Eye (tissue), 1 donor: ENCODE measurements at regions not wholly inside any gene's neighbourhood (a gene's known extent, or its start where the extent isn't known, plus 50 kb on each side); places are given as distances from the start of the nearest gene placed in this dataset.
A peak's percentile ranks its signal among the peaks of the same experiment; 100 is the strongest.
"Not testable (repeated sequence)": the region's sequence is repeated elsewhere in the genome, so short reads cannot be mapped to it uniquely, and the experiment has no call there.

Experiments
- DNase-seq: peaks from one replicate; pipeline ENCODE4 v3.0.0-alpha.2; 2015

DNA sequence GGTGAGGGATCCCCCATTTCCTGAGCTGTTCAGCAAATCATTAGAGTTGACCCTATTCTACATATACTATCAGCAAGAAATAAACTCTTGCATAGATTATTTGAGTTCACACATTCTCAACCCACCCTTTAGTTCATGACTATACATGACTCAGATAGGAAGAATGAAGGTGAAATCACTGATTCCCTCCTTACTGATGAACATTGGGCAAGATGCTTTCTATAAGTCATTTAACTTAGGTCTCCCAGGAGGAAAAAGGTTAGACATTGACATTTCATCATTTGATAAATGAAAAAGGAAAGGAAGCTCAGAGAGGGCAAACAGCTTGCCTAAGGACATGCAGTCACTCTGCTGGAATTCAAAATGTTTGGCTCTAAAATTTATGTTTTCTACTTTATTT, 408.0 kb downstream of the TMEM182 start:
- no peak for DNase-seq

DNA sequence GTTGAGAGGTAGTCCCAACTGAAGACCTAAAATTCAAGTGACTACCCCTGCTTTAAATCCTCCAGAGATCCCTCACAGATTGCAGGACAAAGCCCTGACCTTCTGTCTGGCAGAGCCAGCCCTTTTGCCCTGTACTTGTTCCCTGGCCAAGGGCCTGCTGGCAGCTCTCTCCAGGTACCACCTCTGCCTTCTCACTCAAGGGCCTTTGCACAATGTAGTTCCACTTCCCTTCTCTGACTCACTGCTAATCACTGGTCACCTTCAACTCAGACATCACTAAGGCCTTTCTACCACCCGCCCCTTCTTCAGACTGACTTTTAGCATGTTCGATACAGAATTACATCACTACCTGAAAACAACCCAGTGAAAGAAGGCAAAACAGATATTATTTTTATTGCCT, 411.0 kb downstream of the TMEM182 start:
- DNase-seq, result no peak

DNA sequence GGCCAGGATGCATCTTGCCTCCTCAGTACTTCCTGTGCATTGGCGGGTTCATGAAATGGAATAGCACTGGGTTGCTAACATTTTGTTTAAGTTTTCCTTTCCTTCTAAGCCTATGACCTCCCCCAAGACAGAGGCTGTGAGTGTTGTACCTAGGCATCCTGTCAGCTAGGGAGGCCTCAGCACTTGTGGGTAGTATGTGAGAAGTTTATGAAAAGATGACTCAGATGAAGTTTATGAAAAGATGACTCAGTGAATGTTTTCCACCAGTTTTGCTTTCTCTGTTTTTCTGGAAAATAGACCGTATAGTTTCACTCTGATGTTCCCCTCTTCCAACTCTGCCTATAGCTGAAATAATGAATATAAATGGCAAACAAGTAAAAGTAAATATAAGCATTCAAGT, 412.9 kb downstream of the TMEM182 start:
- no peak for DNase-seq

DNA sequence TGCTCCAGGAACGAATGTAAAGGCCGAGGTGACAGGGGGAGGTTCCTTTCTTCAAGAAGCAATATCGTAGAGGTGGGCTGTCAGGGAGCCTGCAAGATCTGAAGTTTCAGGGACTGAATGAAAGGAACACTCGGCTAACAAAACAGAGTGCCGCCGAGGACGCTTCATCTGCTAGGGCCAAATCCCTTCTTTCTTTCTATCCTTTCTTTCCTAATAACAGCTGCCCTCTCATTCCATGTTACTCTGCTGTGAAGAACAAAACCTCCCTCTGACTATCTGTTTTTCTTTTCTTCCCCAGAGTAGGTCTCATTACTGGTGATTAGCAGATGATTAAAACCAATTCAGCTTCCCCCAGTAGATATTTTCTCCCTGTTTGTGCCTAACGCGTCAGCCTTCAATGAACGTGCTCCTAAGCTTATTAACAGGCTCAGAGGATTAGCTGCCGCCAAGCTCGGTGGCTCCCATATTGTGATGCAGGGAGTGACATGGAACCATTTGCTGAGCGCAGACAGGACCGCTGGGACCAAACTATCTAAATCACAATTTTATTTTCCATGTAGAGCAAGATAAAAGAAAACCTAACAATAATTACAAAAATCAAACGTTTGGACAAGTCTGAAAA, 414.6 kb downstream of the TMEM182 start:
- DNase-seq, result peak; percentile 67

DNA sequence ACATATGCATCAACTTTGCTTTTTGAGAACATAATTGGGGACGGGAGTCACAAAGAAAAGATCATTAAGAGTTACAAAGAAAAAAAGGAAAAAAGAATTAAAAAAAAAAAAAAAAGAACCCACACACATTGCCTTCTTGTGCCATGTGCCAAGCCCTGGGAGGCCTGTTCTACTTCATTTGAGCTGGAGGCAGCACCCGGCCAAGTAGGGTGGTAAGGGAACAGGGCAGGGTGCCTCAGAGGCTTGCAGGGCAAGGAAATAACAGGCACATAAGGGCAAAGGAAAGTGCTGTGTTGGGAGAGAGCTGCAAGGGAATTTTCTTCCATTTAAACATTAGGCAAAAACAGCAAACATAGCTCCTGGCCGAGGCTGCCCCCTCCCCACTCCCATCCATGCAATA, 418.0 kb downstream of the TMEM182 start:
- no peak for DNase-seq

DNA sequence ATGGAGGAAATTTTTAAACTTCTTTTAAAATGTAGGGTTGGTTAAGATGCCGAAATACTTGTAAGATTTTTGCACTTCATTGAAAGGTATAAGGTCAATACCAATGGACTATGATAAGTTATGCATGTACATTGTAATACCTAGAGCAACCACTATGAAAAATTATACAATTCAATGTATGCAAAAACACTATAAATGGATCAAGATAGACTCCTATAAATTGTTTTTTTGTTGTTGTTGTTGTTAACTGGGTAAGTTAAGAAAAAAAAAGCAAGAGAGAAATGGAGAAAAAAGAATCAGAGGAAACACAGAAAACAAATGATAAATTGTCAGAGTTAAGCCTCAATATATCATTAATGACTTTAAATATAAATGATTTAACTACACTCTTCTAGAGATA, 421.2 kb downstream of the TMEM182 start:
- DNase-seq, result no peak

DNA sequence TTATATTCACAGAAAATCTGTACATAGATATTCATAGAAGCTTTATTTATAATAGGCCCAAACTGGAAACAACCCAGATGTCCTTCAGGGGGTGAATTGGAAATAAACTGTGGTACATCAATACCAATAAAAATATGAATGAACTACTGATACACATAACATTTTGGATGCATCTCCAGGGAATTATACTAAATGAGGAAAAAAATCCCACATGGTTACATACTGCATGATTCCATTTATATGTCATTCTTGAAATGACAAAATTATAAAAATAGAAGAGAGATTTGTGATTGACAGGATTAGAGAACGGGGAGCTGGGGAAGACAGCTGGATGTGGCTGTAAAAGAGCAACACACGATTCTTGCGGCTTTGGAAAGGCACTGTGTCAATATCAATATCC, 435.0 kb downstream of the TMEM182 start:
- DNase-seq, result no peak

DNA sequence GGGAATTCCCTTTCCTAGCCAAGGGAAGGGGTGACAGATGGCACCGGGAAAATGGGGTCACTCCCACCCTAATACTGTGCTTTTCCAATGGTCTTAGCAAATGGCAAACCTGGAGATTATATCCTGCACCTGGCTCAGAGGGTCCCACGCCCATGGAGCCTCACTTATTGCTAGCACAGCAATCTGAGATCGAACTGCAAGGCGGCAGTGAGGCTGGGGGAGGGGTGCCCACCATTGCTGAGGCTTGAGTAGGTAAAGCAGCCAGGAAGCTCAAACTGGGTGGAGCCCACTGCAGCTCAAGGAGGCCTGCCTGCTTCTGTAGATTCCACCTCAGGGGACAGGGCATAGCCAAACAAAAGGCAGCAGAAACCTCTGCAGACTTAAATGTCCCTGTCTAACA, 438.9 kb downstream of the TMEM182 start:
- not testable (repeated sequence) for DNase-seq

DNA sequence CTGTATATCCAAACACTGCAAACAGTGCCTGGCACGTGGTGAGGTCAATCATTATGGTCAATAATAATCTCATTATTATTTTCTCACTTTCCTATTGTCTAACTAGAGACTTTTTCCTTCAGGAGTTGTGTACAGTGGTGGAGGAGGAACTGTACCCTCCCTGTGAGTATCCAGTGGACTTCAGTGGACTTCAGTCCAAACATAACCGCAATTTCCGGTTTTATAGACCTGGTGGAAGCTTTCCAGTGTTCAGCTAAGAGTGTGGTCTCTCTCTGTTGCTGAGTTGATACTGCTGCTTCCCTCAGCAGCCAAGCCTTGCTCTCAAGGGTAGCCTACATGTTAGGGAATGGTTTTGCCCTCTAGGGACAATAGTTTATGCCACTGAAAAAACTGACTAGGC, 447.1 kb downstream of the TMEM182 start:
- DNase-seq, result no peak

DNA sequence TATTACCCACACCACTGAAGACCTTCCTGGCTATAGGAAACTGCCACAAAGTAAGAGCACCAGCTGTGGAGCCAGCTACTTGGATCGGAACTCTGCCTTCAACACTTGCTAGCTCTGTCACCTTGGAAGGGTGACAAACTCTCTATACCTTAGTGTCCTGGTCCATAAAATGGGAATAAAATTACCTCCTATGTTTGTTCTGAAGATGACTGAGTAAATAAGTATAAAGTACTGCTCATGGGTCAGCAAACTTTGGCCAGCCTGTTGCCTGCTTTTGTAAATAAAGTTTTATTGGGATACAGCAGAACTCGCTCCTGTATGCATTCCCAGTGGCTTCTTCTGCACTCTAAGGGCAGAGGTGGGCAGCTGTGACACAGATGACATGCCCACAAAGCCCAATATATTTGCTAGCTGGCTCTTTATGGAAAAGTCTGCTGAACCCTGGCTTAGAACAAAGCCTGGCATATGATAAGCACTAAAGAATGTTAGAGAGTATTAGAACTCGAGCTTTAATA, 451.3 kb downstream of the TMEM182 start:
- no peak for DNase-seq

DNA sequence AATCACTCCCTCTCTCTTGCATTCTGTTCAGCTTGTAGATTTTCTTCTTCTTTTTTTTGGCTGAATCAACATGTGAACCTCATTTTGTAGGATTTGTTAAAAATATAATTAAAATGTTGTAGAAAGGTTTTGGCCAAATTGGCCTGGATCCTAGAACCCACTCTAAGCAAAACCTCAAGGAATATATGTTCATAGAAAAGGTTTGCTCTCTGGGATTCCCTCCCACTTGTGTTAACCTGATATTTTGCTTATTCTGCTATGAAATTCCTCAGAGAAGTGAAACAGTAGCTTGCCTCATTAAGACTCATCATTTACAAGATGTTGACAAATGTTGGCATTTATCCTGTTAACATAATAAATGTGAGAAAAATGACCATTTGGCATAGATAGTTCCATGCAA, 456.7 kb downstream of the TMEM182 start:
- no peak for DNase-seq

DNA sequence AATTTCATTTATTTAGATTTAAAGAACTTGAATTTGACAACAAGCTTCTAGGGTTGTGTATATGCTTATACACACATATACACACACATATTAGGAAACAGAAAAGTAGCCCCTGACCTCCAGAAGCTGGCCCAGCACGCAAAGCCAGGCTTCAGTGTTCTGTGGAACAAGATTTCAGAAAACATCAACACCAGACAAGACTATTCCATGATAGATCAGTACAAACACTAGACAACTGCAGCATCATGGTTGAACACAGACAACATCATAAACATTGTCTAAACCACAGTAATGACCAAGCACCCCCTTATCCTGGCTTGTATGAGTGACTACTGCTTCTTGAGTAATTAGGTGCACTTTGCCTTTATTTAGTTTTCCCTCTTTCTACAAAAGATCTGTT, 457.6 kb downstream of the TMEM182 start:
- no peak for DNase-seq

DNA sequence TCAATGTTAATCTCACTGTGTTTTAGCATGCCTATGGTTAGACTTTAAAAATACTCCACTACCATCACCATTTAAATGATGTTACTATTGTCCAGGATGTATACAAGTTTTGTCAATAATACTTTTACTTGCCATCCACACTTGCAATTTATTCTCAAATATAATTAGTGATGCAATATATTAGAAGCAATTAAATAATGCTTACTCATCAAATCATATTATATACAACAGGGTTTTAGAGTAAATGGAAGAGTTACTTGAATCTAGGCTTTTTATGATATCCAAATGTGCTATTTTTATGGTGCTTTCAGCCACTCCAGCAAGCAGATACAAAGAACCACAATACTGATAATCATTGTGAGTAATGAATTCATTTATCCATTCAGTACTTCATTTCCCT, 461.1 kb downstream of the TMEM182 start:
- DNase-seq, result no peak

DNA sequence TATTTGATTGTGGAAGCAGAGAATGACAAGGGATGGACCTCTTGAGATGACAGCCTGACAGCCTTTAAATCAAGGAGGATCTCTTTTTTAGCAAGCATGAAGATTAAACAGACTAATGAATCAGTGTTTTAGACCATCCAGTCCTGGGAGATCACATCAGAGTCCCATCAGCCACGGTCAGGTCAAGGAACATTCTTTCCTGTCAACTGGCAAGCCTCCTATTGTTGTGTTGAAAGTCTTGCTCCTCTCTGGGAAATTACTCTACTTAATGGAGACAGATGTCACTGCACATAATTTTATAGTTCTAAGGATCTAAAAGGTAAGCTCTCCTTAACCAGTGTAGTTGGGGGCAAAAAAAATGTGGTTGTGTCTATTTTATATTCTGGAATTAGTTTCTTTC, 469.0 kb downstream of the TMEM182 start:
- peak; percentile 5 for DNase-seq

DNA sequence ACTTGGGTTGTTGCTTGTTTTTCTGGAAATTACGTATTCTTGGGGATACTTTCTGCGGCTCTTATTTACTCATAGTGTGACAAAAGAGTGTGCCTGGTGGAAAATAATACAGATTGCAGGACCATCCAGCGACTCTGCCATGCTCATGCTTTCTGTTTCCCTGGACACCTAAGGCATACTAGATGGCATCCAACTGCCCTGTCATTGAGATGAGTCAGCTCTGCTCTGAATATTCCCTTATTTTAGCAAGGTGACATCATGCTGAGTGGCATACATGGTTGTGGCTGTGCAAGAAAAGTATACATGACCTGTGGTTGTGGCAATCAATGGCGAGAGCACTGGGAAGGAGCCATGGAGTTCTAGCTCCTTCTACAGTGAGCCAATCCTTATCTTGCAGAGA, 471.0 kb downstream of the TMEM182 start:
- DNase-seq, result no peak

DNA sequence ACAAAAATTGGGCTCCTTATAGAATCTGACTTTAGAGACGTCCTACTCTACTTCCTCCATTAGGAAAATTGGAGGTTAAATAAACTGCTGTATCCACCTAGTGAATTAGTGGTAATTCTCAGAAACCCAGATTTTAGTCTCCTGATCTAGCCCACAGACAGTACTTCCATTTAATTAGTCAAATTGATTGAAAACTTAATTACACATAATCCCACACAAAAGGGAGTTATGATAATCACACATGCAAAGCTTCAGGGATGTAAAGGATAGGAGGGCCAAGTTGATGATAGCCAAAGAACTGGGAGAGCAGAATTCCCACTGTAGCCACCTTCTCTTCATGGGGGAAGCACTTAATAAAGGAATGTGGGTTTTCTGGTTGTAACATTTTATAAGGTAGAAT, 471.9 kb downstream of the TMEM182 start:
- DNase-seq, result no peak

DNA sequence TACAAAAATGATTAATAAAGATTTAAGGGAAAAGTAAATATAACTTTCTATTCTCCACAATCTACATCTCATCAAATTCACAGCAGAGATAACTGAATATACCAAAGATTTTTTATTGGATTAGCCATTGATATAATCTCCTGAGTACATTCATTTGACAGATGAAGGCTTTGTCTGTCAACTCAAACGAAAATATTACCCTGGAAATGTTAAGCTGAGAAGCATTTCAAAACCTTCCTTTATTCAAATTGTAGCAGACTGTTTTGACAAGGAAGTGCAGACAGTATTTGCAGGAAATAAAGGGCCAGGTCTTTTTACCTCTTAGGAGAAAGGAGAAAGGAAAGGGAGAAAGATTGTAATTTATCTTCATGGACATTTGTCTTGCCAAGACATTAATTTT, 473.5 kb downstream of the TMEM182 start:
- no peak for DNase-seq

DNA sequence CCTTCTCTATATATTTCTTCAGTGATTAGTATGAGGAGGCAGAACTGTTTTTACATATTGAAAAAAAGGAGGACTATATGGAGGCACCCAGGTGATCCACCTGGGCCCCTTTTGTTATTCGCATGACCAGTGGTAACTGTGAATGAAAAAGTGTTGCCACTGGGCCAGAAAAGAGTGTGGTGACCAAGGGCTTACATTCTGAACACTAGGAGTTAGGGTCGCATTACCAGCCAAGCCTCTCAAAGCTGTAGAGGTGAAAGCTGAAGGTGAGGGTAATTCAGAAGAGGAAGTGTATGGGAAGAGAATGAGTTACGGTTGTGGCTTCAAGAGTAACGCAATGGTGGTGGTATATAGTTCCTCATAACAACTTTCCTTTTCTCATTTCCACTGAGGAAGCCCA, 487.6 kb downstream of the TMEM182 start:
- no peak for DNase-seq

DNA sequence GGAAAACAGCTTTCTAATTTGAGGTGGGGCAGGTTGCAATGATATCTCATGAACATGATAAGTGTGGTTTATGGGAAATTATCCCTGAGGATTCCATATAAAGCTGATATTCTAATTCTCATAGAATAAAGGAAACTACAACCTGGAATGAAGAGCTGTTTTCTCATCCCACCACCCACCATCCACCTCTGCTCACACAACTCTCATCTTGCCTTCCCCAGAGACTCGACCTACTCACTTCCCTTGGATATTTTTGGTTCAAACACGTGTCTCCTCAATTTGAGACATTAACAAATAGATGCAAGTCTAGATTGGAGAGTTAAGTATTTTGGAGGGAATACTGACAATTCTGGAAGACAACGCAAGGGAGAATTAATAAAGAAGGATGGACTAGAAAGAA, 490.9 kb downstream of the TMEM182 start:
- no peak for DNase-seq

DNA sequence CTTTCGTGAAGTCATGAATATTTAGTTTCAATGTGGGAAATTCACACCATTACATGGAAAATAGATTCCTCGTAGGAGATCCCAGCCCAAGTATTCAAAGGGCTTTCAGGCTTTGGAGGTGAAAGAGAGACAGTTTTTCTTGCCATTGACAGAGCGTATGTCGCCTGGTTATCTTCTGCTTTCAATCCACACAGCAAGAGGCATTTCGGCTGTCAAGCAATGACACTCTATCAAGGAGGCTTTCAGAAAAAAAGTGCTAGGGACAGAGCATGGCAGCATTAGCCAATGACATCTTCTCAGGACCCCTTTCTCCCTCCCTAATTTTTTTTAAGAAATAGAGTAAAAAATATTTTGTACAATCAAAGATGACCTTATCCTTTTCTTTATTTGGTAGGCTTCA, 492.8 kb downstream of the TMEM182 start:
- DNase-seq, result no peak

DNA sequence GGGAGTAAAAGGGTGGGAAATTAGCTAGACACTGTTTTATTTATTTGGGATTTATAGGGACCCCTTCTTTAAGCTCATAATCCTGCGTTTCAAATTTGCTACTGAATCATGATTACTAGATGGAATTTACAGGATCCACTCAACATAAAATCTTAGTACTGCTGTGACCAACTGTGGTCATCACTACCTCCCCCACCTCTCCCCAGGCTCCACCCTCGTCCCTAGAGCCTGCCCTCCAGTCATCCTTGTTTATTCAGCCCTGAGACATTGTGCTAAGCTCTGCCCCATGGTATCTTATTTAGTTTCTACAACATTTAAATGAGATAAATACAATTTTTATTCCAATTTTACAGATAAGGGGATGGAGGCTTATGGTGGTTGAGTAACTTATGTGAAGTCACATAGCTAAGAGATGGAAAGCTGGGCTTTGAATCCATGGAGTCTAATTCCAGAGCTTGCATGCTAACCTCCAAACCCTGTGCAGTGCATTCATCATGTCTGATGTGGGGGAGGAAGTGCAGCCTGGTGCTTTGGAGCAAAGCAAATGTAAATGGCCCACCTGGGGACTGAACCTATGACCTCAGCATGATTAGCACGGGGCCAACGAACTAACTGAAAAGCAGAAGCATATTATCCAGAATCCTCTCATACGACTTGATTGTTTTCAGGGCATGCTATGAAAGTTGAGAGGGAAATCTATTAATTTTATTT, 502.4 kb downstream of the TMEM182 start:
- peak; percentile 71 for DNase-seq

DNA sequence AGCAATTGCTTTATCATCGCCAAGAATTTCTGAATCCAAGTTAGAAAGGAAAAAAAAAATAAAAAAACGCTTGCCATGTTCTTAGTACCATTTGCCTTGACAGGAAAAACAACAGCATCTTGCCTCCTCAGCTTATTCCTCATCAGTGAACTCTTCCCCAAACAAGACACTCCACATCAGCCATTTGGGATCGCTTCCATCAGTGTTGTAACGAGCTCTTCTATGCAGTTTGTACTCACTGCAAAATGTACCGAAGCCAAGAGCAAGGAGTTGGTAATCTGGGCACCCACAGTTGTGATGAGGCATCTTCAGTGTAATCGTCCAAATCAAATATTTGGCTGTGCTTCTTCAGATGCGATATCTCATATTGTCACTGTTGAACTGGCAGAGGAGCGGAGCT, 503.7 kb downstream of the TMEM182 start:
- DNase-seq, result no peak

DNA sequence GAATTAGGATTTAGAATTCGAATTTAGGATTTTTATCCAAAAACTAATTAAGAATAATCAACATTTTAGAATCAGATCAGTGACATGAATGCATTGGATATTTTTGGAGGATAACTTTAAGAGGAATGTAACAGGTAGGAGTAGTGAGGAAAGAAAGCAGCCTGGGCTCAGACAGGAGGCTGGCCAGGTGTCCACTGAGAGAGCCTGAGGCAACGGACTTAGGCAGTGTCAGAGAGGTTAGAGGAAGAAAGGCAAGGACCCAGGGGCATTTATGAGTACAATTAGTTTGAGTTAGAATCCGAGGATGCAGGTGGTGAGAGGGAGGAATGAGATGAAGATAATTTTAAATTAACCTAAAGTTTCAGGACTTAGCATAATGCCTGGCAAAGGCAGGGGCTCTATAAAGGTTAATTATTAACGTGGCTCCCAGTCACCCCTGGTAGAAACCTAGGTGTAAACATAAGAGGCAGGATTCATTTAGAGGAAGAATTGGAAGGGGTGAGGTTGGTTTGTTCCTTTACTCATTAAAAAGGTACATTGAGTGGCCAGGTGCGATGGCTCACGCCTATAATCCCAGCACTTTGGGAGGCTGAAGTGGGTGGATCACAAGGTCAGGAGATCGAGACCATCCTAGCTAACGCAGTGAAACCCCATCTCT, 507.1 kb downstream of the TMEM182 start:
- DNase-seq, result no peak

DNA sequence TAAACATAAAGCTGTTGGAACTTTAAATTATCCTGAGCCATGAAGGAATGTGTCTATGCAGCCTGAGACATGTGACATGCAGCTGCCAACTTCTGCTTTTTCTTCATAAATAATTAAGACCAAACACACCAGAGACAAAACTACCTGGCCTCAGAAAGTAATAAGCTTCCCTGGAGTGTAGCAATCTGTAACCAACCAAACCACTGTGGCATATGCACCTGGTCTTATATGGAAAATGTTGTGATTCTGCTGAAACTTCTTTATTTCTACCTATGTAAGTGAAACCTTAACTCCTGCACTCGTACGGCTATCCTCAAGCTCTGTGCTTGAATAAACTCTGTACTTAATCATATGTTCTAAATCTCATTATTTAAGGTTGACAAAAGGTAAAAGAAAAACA, 515.0 kb downstream of the TMEM182 start:
- no peak for DNase-seq
